DMS153 treated with DMSO at 0.1 percent for 48 hours (cell line): ENCODE measurements at regions not wholly inside any gene's neighbourhood (a gene's known extent, or its start where the extent isn't known, plus 50 kb on each side); places are given as distances from the start of the nearest gene placed in this dataset.

Experiments used
- DNase-seq: peaks from one replicate; lab custom pipeline; 2025; ENCODE audit not compliant: unreplicated experiment; lab: John Stamatoyannopoulos, UW

DNA sequence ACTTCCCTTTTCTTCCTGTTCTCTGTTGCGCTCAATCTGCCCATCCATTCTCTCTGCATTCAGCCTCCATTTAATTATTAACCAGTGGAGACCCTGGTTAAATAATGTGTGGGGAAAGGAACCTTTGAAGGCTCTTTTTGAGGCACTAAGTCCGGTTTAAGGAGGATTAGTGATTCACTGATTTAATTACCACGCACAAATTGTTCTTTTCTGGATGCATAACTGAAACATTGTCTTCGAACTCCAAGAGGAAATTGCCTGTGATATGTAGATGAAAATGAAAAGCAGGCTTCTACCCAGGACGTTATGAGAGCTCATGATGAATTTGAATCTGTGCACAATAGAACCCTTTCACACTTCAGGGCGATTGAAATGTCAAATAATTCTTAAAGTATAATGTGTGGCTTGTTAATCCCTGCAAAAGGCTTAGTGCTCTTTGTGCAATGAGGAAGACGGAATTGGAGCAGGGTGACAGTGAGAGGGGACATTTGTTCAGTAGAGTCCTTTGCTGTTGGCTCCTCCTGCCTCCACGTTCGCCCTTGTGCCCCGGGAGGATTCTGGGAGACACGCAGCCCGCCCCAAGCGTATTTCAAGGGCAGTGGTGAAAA, 51.1 kb upstream of the ZNF236 start:
- DNase-seq, result no peak

DNA sequence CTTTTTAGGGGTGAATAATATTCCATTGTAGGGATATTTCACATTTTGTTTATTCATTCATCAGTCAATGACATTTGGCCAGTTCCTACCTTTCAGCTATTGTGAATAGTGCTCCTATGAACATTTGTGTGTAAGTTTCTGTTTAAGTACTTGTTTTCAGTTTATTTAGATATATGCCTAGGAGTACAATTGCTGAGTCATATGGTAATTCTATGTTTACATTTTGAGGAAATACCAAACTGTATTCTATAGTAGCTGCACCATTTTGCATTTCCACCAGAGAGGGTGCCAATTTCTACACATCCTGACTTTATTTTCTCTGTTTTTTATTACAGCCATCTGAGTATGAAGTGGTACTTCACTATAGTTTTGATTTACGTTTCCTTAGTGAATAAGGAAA, 54.4 kb upstream of the ZNF236 start:
- no peak for DNase-seq

DNA sequence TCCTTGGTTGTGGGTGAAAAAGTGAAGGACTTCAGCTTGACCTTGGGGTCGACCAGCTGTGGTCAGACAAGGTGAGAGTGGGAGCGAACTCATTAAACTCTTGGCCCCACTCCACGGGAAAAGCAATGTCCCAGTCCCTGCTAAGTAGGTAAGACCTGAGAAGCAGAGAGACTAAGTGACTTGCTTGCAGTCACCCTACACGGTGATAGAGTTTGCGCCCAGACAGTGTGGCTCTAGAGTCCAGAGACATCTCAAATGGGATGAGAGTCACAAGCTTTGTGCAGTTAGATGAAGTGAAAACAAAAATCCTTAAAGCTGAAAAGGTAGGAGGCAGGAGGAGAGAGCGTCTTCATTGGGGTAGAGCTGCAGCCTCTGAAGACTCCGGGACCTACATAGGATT, 55.9 kb upstream of the ZNF236 start:
- DNase-seq, result no peak

DNA sequence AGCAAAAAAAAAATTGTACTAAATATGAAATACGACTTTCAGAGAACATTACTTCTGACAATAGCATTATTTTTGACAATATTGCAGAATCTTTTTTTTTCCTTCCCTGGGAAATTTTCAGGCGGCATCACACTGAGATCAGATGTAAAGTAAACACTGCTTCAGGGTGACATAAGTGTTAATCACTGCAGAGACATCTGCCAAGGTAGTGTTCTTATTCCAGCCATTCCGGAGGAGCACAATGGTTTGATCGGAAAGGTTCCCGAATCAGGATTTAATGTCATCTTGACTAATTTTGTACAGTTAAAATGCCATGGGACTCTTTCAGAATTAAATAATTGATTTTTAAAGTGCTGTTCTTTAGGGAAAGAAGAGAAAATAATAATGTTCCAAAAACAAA, 56.7 kb upstream of the ZNF236 start:
- no peak for DNase-seq

DNA sequence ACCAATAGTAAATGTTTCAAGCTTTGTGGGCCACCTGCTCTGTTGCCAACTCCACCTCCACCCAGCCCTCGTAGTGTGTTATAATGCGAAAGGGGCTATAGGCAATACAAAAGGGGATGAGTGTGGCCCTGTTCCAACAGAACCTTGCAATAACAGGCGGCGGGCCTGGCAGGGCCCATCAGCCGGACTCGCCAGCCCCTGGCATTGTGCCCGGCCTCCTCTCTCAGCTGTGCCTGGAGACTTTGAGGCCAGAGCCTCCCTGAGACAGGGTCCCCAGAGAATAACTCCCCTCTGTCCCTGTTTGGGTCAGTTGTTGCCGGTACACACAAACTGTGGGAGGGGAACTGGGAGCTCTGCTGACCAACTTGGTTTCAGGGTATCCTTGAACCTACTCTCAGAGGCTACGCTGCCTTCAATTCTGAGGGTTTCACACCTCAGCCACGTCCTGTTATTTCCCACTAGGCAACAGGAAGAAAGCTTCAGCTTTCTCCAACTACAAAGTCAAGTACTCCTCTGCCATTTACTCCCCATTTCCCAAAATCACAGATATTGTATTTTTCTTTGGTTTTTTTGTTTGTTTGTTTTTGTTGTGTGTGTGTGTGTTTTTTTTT, 58.0 kb upstream of the ZNF236 start:
- peak; percentile 38 for DNase-seq

DNA sequence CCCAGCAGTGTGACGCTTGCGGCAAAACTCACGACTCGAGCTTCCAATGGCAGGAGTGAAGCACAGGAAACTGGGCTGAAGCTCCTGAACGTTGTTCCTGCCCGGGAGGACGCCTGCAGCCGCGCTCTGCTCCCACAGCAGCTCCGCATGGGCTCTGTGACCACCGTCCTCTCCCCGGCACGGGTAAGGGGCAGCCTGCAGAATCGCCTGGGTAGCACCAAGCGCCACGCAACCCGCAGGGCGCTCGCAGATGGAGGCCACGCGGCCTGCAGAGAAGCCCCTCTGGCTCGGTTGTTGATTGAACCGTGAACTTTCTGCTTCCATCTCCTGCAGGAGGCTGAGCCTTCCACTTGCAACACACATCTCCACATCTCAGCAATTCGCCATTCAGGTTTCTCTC, 63.3 kb upstream of the ZNF236 start:
- DNase-seq, result no peak

DNA sequence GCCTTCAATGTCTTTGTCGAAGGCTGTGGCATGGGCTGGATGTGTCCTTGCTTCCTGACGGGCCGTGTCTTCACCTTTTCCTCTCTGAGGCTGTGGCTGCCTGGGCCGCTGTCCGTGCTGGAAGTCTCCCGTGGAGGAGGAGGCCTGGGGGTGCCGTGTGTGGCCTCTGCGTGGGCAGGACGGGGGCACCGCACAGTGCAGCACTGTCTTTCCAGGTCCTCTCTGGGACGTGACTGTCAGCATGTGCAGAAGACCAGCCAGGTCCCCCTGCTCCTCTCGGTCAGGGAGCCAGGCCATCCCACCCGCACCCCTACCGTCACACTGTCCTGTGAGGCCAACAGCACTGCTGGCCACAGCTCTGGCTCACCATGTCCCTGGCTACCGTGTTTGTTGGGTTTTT, 64.4 kb upstream of the ZNF236 start:
- DNase-seq, result no peak

DNA sequence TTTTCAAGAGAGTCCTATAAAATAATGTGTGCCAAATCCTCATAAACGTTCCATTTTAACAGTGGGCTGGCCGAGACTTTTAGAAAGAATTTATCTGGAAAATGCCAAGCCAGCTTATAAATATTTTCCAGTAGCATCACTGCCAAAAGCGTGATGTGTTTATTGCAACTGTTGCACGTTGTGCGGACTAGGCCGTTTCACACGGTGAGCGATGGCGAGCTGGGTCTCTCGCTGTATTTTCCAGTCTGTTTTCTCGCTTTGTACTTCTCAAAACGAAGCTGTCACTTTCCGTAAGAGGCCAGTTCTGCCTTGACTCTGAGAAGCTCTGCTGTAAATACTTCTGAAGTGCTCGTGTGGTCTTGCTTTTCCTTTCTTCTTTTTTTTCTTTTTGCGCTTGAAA, 65.0 kb upstream of the ZNF236 start:
- no peak for DNase-seq

DNA sequence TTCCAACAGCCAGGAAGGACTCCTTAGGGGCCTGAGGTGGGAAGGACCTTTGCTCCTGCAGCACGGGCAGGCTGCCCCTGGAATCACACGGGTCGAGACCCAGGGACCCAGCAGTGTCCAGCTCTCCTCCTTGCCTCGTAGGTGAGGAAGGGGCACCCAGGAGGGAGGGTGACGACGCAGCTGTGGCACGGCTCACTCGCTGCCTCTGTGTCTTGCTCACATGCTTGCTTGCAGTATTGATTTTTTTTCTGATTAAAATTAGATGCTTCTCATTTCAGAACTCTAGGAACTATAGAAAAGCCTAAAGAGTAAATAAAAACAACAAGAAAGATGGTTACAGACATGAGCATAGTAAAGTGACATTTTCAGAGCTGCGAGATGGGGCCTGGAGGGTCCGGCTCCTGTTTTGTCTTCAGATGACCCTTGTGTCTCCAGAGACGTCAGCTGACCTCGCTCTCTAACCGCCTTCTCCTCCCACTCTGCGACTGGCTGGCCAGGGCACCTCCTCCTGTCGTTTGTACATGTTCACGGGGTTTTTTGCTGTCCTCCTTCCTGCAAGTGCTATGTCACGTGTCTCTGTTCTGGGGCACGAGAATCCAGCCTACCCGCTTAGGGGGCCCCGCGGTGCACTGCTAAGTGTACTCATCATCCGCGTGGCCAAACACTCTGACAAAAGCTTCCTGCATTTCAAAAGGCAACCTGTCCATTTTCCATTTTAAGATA, 65.7 kb upstream of the ZNF236 start:
- DNase-seq, result peak; percentile 18

DNA sequence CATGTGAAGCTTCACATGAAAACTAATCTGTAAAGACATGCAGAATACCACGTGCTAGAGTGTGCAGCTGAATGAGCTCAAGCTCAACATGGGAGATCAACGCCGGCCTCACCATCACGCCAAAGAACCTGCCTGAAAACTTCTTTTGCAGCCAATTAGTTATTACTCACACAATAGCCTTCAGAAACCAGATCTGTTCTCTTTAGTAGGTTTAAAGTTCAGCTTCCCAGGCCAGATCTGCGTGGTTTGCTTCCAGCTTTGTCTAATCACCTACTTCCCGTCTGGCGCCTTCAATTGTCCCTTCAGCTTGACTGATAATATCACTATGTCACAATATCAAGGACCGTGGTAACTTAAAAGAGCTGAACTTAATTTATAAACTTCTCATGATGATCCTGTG, 68.0 kb upstream of the ZNF236 start:
- no peak for DNase-seq

DNA sequence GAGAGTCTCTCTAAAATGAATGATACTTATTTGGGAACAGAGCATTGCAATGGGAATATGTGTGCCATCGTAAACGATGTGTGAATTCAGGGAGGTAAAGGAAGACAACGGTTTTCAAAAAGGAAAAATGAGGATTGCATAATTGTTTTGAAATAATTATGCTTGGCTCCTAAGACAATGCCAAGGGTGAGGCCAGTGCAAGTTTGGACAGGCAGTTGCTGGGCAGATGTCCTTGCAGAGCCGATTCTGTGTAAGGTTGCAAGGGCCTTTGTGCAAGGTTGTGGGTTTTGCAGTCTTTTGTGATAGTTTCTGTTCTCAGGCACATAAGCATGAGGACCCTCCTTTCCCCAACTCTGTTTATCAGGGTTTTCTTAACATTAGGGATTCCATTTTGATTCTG, 70.0 kb upstream of the ZNF236 start:
- no peak for DNase-seq

DNA sequence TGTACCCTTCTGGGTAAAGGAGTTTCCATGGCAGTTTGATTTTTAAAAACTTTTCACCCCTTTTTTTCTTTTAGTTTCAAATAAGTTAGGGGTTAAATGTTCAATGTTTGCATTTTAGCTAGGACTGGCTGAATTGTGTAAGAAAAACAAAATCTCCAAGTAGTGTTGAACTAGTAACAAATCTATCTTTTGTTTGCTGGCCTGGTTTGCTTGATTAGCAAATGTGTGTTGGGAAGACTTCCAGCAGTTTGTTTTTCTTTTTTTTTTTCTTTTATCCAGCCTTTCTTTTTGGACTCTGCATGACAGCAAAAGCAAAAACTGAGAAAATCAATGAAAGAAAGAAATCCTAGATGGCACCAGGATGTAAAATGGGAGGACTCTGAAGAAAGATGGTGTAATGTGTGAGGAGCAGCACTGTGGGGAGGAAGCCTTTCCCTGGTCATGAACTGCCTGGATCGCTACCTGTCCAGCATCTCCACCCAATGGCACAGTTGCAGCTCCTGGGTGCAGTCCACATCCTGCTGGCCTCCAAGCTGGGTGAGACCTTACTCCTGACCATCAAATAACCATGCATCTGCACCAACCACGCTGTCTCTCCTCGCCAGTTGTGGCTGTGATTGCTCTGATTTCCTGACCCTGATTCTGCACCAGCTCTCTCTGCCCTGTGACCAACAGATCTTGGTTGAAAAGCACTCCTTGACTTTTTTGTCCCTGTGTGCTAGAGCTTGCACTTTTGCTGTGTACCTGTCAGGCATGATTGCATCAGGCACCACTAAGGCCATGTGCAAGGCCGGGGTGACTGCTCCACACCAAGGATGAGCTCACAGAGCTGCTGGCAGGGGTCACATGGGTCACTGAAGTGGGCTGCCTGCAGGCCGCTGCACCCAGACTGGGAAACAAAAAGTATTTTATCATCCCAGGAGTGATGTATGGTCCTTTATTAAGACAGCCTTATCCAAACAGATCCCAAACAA, 71.2 kb upstream of the ZNF236 start:
- DNase-seq, result no peak

DNA sequence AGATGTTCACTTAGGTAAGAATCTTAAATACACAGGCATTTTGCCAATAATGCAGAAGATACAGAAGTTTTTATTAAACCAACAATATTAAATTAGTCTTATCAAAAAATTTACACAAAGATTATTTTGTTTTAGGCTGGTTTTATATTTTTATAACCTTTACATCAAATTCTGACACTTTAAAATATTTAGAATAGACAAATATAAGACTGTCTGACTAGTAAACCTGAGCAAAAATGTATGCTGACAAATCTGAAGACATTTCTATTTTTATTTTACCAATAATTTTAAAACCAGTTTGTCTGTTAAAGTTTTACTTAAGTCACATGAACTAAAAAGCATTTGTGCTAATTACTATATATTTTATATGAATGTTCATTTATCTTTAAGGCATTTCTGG, 72.1 kb upstream of the ZNF236 start:
- no peak for DNase-seq

DNA sequence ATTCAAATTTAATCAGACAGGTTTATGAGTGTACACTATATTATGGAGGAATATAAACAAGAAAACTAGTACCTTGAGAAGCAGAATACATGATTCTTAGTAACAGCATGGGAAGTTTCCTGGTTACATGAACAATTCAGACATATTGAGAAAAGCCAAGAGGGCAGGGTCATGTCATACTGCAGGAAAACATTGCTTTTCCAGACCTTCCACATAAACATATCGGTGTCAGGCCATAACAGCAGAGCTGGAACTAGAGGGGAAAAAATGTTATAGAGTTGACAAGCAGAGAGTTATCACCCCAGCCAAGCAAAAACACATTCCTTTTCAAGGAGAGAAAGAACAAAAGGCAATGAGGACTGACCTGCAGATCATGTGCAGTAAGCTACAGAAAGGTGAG, 74.7 kb upstream of the ZNF236 start:
- DNase-seq, result no peak

DNA sequence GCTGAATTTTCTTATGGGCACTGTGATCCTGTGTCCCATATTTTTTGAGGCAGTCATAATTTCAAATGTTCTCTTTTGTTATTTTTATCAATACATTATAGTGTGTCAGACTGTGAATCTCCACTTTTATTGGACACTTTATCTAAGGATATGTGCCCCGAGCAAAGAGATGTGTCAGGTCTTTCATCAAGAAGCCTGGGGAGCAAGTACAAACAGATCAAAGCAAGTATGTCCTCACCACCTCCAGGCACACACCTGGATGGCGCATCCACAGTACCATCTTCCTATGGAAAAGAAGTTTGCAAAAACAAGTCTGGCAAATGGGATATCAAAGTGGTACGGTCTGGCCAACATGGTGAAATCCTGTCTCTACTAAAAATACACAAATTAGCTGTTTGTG, 81.0 kb upstream of the ZNF236 start:
- no peak for DNase-seq

DNA sequence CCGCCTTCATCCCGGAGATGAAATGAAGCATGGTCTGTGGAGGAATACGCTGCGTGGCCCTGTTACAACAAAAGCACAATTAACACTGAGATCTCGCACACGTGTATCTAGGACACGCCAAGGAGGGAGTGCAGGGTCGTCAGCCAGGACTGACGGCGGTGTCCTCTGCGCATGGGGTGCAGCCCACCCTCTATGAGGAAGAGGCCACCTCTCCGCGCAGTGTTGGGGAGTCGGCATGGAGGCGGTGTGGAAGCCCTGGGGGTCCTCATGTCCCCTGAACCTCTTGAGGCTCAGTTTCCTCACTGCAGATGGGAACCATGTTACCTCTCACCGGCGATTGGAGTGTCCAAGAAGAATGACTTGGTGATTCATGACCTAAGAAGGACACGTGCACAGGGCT, 86.0 kb upstream of the ZNF236 start:
- DNase-seq, result no peak

DNA sequence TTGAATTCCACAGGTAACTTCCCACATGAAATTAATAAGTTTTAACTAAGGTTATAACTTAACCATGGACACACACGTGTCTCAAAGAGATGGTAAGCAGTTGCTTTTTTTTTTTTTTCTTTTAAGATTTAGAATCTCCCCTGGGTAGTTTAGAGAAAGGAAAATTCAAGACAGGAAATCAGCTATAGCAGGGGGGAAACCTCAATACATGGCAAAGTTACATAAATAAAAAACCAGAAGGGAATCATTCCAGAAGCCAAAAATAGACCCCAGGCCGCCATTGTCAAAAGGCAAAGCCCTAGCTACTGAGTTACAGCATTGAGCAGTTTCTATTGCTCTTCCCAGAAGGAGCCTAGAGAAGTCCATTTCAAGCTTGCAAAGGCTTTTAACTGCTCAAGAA, 91.5 kb upstream of the ZNF236 start:
- DNase-seq, result no peak

DNA sequence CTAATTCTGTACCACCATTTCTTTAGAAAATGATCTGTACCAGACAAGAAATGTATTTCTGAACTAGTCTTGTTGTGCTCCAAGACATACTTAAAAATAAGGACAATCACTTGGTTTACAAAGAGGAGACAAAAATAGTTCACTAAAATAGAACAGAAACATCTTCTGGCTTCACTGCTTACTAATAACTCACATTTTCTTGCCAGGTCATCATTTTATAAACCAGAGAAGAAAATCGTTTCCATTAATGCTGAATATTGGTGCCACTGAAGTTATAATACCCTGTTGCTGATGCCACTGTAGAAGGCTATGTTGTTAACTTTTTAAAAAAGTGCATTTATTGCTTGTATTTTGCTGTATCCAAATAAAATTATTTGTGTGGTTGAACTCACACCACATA, 94.8 kb upstream of the ZNF236 start:
- no peak for DNase-seq

DNA sequence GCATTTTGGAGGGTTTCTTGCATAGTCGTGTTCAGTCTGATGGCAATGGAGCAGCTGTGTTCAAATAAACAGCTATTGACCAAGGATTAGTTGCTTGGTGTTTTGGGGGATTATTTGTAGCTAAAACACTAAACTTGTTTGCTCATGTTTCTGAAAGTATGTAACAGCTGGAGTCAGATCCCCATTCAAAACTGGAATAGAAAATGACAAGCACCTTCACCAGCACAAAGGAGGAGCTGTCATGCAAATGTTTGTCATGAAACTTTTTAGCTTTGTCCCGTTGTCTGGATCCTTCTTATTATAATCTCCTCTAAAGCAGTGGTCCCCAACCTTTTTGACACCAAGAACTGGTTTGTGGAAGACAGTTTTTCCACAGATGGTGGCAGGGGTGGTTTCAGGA, 96.9 kb upstream of the ZNF236 start:
- DNase-seq, result no peak

DNA sequence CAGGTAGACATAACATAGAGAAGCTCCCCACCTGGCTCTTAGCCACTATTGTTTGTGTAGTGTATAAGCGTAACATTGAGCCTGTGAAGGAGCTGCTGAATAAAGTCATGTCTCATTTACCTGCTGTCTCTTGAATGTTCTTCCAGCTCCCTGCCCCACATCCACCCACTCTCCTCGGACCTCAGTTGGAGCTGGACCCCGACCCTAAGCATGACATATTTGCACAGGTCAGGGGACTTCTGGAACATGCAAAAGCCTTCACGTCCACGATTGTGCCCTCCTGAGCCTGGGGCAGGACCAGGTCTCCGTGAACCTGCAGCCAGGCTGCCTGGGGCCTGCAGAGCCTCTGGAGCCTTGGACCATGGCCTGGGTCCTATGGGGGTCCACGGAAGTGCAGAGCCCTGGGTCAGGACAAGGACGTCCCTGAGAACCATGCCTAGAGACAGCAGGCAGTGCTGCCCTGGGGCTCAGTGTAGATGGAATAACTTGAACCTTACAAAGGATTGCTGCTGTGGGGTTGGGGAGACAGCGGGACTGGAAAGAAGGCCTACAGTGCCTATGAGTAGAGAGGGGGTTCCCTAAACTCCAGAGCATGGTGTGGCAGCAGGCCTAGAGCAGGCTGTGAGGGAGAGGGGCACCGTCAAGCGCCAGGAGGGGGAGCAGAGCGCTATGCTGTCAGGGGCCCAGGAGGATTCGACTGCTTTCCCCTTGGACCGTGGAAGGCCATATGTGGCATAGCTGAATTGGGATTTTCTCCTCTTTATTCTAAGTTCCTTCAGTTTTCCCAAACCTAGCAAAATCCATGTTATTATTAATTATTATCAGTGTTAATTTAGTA, 99.9 kb upstream of the ZNF236 start:
- no peak for DNase-seq
